GM19452 (cell line): ENCODE measurements at regions not wholly inside any gene's neighbourhood (a gene's known extent, or its start where the extent isn't known, plus 50 kb on each side); places are given as distances from the start of the nearest gene placed in this dataset.

Experiments used
- ATAC-seq: cut with Tn5 transposase; IDR thresholded peaks from one replicate; pipeline ENCODE4 v1.9.1; 2021; ENCODE audit not compliant: unreplicated experiment

- ATAC-seq, result no peak
Observed at GRCh38 chr4:184529283-184529682, 54.9 kb upstream of the IRF2 start.

GRCh38 chr4:184528713-184529112, 54.4 kb upstream of the IRF2 start:
- ATAC-seq, result no peak

GRCh38 chr4:184528051-184528450, 53.7 kb upstream of the IRF2 start:
- ATAC-seq, result no peak

- no peak for ATAC-seq
Observed at GRCh38 chr4:184526228-184526627, 51.9 kb upstream of the IRF2 start.
